ENCODE measurements at regions not wholly inside any gene's neighbourhood (a gene's known extent, or its start where the extent isn't known, plus 50 kb on each side); places are given as distances from the start of the nearest gene placed in this dataset.
"Not testable (repeated sequence)": the region's sequence is repeated elsewhere in the genome, so short reads cannot be mapped to it uniquely, and the experiment has no call there.

- DNase-seq: no peak
- H3K36me3 ChIP-seq: no peaks in the 10 kb centered on the region
- H3K4me1 ChIP-seq: no peaks in the 10 kb centered on the region
- H3K27ac ChIP-seq (replicated peaks): no peak overlapping the region
- intact Hi-C loops (cut with micrococcal nuclease): no loop called here
- H3K4me3 ChIP-seq: no peak overlapping the region
- H3K9me3 ChIP-seq (replicated peaks): no peaks in the 10 kb centered on the region
- no peak for TF ChIP-seq CTCF (IDR thresholded peaks at IDR 0.05; ENCODE audit: borderline replicate concordance)
- H3K27me3 ChIP-seq (ENCODE audit: low read depth): peaks cover 48% of the 10 kb centered on the region
These were observed 1003.6 kb downstream of the TMEM121 start for GRCh38 chr14:106530031-106530422.

GRCh38 chr14:106530423-106531107, 1004.2 kb downstream of the TMEM121 start:
- Histone ChIP-seq H3K4me3 (no peak overlapping the region), H3K27me3 (ENCODE audit: low read depth) (peaks cover 54% of the 10 kb centered on the region), H3K27ac (replicated peaks) (no peak overlapping the region), H3K36me3 (no peaks in the 10 kb centered on the region), H3K4me1 (no peaks in the 10 kb centered on the region), H3K9me3 (replicated peaks) (no peaks in the 10 kb centered on the region)
- intact Hi-C loops (cut with micrococcal nuclease): no loop called here
- DNase-seq: no peak
- no peak for TF ChIP-seq CTCF (IDR thresholded peaks at IDR 0.05; ENCODE audit: borderline replicate concordance)

DNA sequence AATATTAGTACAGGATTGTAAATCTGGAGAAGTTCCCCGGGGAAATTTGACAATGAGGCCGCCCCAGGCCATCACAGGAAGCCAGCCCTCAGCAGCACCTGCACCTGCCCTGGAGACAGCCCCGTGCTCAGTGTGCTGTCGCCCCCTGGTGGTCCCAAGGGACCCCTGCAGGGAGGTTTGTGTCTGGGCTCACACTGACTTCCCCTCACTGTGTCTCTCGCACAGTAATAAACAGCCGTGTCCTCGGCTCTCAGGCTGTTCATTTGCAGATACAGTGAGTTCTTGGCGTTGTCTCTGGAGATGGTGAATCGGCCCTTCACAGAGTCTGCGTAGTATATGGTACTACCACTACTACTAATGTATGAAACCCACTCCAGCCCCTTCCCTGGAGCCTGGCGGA, 1011.2 kb downstream of the TMEM121 start:
- H3K27ac ChIP-seq (replicated peaks); DNase-seq; H3K4me1 ChIP-seq; intact Hi-C loops (cut with micrococcal nuclease); H3K4me3 ChIP-seq; H3K36me3 ChIP-seq; H3K9me3 ChIP-seq (replicated peaks): not testable (repeated sequence)
- peaks cover 49% of the 10 kb centered on the region for H3K27me3 ChIP-seq (ENCODE audit: low read depth)

GRCh38 chr14:106538201-106538600, 1011.8 kb downstream of the TMEM121 start:
- no peak for DNase-seq
- no peak for TF ChIP-seq CTCF (IDR thresholded peaks at IDR 0.05; ENCODE audit: borderline replicate concordance)
- Histone ChIP-seq H3K4me1 (no peaks in the 10 kb centered on the region), H3K36me3 (no peaks in the 10 kb centered on the region), H3K4me3 (no peak overlapping the region), H3K27me3 (ENCODE audit: low read depth) (peaks cover 48% of the 10 kb centered on the region), H3K27ac (replicated peaks) (no peak overlapping the region), H3K9me3 (replicated peaks) (no peaks in the 10 kb centered on the region)
- intact Hi-C loops (cut with micrococcal nuclease): no loop called here

- Histone ChIP-seq H3K36me3 (no peaks in the 10 kb centered on the region), H3K27ac (replicated peaks) (no peak overlapping the region), H3K9me3 (replicated peaks) (no peaks in the 10 kb centered on the region), H3K4me1 (no peaks in the 10 kb centered on the region), H3K4me3 (no peak overlapping the region), H3K27me3 (ENCODE audit: low read depth) (peaks cover 36% of the 10 kb centered on the region)
- no peak for TF ChIP-seq CTCF (IDR thresholded peaks at IDR 0.05; ENCODE audit: borderline replicate concordance)
- intact Hi-C loops (cut with micrococcal nuclease): no loop called here
- no peak for DNase-seq
These were observed 1021.5 kb downstream of the TMEM121 start for GRCh38 chr14:106547735-106548434.

- H3K27me3 ChIP-seq (ENCODE audit: low read depth): peaks cover 37% of the 10 kb centered on the region
- no peak for DNase-seq
- H3K4me1 ChIP-seq: no peaks in the 10 kb centered on the region
- no peak overlapping the region for H3K4me3 ChIP-seq
- intact Hi-C loops (cut with micrococcal nuclease): no loop called here
- no peaks in the 10 kb centered on the region for H3K9me3 ChIP-seq (replicated peaks)
- TF ChIP-seq CTCF (IDR thresholded peaks at IDR 0.05; ENCODE audit: borderline replicate concordance): no peak
- H3K36me3 ChIP-seq: no peaks in the 10 kb centered on the region
- H3K27ac ChIP-seq (replicated peaks): no peak overlapping the region
These were observed 1022.7 kb downstream of the TMEM121 start for GRCh38 chr14:106549064-106549463.
